Breast epithelium (tissue), 3 donors: ENCODE measurements at regions not wholly inside any gene's neighbourhood (a gene's known extent, or its start where the extent isn't known, plus 50 kb on each side); places are given as distances from the start of the nearest gene placed in this dataset.

Experiments
- POLR2A ChIP-seq: fragments of 450-650 bp; IDR thresholded peaks from one replicate; pipeline ENCODE4 v1.6.1; 2016; ENCODE audit warnings: antibody characterized with exemption, mild to moderate bottlenecking, moderate library complexity
- POLR2AphosphoS5 ChIP-seq, 3 donors: sonication (generic); formaldehyde crosslinking; IDR thresholded peaks; one replicate each; pipeline ENCODE4 v1.6.1; 2017; ENCODE audit warnings: antibody characterized with exemption in 3 of 3
- TF ChIP-seq, protein P1 (sequence below), 3 donors: fragments of 450-650 bp; IDR thresholded peaks; one replicate each; pipeline ENCODE4 v1.5.1; 2016 to 2017; ENCODE audit warnings: antibody characterized with exemption in 3 of 3, mild to moderate bottlenecking in 3 of 3, moderate library complexity in 3 of 3

DNA sequence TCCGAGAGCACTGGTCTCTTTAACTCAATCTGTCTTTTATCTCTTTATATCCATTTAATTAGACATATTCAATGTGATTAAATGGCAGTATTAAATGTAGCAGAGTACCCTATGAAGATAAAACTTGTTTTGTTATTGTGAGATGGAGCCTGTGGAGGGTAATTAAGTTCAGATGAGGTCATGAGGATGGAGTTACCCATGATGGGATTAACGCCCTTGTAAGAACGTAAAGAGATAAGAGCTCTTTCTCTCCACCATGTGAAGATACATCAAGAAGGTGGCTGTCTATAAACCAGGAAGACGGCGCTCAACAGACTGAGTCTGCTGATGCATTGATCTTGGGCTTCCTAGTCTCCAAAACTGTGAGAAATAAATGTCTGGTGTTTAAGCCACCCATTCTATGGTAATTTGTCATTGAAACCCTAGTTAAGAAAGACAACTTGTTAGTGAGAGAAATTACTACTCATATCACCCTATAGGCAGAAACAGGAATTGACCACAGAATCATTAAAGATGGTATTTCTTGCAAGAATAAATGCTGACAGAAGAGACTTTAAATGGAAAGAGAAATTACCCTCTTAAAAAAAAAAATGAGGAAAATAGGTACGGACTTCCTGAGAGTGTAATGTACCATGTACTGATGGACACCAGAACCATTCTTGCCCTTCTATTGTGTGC, 738.7 kb upstream of the CHAC2 start:
- TF ChIP-seq, protein P1, sequence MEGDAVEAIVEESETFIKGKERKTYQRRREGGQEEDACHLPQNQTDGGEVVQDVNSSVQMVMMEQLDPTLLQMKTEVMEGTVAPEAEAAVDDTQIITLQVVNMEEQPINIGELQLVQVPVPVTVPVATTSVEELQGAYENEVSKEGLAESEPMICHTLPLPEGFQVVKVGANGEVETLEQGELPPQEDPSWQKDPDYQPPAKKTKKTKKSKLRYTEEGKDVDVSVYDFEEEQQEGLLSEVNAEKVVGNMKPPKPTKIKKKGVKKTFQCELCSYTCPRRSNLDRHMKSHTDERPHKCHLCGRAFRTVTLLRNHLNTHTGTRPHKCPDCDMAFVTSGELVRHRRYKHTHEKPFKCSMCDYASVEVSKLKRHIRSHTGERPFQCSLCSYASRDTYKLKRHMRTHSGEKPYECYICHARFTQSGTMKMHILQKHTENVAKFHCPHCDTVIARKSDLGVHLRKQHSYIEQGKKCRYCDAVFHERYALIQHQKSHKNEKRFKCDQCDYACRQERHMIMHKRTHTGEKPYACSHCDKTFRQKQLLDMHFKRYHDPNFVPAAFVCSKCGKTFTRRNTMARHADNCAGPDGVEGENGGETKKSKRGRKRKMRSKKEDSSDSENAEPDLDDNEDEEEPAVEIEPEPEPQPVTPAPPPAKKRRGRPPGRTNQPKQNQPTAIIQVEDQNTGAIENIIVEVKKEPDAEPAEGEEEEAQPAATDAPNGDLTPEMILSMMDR (IDR thresholded peaks at IDR 0.05) = no peak
- TF ChIP-seq POLR2AphosphoS5 (IDR thresholded peaks at IDR 0.05) (no peak), POLR2A (no peak)
